HG02885 (cell line): ENCODE measurements at regions not wholly inside any gene's neighbourhood (a gene's known extent, or its start where the extent isn't known, plus 50 kb on each side); places are given as distances from the start of the nearest gene placed in this dataset.

ENCODE experiments used
- ATAC-seq: cut with Tn5 transposase; IDR thresholded peaks from one replicate; pipeline ENCODE4 v1.9.1; 2021; ENCODE audit warnings: mild to moderate bottlenecking; ENCODE audit not compliant: unreplicated experiment, poor library complexity

GRCh38 chr5:93809430-93809829, 68.0 kb upstream of the POU5F2 start:
- ATAC-seq: no peak

GRCh38 chr5:93807846-93808245, 66.4 kb upstream of the POU5F2 start:
- ATAC-seq: no peak

- ATAC-seq: no peak
Measured at GRCh38 chr5:93805616-93806379, 64.4 kb upstream of the POU5F2 start.

GRCh38 chr5:93800988-93801811, 59.8 kb upstream of the POU5F2 start:
- ATAC-seq: peak; percentile 76

- no peak for ATAC-seq
Measured at GRCh38 chr5:93794954-93795353, 53.6 kb upstream of the POU5F2 start.

- ATAC-seq: no peak
Measured at GRCh38 chr5:93793159-93793781, 51.9 kb upstream of the POU5F2 start.

- ATAC-seq: no peak
Measured at GRCh38 chr5:93791518-93791972, 50.1 kb upstream of the POU5F2 start.
